ENCODE measurements at regions not wholly inside any gene's neighbourhood (a gene's known extent, or its start where the extent isn't known, plus 50 kb on each side); places are given as distances from the start of the nearest gene placed in this dataset.

GRCh38 chr2:575030-575726, 102.0 kb downstream of the TMEM18 start:
- DNase-seq: no peak

GRCh38 chr2:573805-574392, 103.3 kb downstream of the TMEM18 start:
- DNase-seq: no peak

GRCh38 chr2:573025-573424, 104.2 kb downstream of the TMEM18 start:
- no peak for DNase-seq

GRCh38 chr2:569681-570080, 107.5 kb downstream of the TMEM18 start:
- peak; percentile 38 for DNase-seq

- peak; percentile 43 for DNase-seq
Observed at GRCh38 chr2:568639-569235, 108.5 kb downstream of the TMEM18 start.

- peak; percentile 91 for DNase-seq
Observed at GRCh38 chr2:567865-568638, 109.2 kb downstream of the TMEM18 start.

GRCh38 chr2:567496-567864, 109.7 kb downstream of the TMEM18 start:
- peak; percentile 19 for DNase-seq

GRCh38 chr2:566379-567313, 110.6 kb downstream of the TMEM18 start:
- DNase-seq: no peak

GRCh38 chr2:564471-565181, 112.6 kb downstream of the TMEM18 start:
- DNase-seq: no peak

- DNase-seq: no peak
Observed at GRCh38 chr2:563512-563911, 113.7 kb downstream of the TMEM18 start.

- no peak for DNase-seq
Observed at GRCh38 chr2:562391-563364, 114.5 kb downstream of the TMEM18 start.

GRCh38 chr2:558879-559278, 118.3 kb downstream of the TMEM18 start:
- no peak for DNase-seq

- DNase-seq: no peak
Observed at GRCh38 chr2:558302-558642, 118.9 kb downstream of the TMEM18 start.

GRCh38 chr2:557635-558301, 119.4 kb downstream of the TMEM18 start:
- DNase-seq: no peak

GRCh38 chr2:556485-556884, 120.7 kb downstream of the TMEM18 start:
- DNase-seq: no peak

GRCh38 chr2:555164-555922, 121.9 kb downstream of the TMEM18 start:
- DNase-seq: peak; percentile 85

GRCh38 chr2:554444-554843, 122.8 kb downstream of the TMEM18 start:
- no peak for DNase-seq

GRCh38 chr2:552906-553305, 124.3 kb downstream of the TMEM18 start:
- no peak for DNase-seq

GRCh38 chr2:551621-552020, 125.6 kb downstream of the TMEM18 start:
- no peak for DNase-seq

Measured in tongue (tissue), 1 donor.